Stimulated activated CD8-positive, alpha-beta memory T cell treated with anti-CD3 and anti-CD28 coated beads, Interleukin-2, amount 100 ng/mL, for 1 hour (primary cell): ENCODE measurements at regions not wholly inside any gene's neighbourhood (a gene's known extent, or its start where the extent isn't known, plus 50 kb on each side); places are given as distances from the start of the nearest gene placed in this dataset.
"Not testable (repeated sequence)": the region's sequence is repeated elsewhere in the genome, so short reads cannot be mapped to it uniquely, and the experiment has no call there.

ENCODE experiments used
- DNase-seq, 2 donors: peaks; one replicate each; pipeline ENCODE4 v3.0.0-alpha.2; 2020; ENCODE audit warnings: low read depth in 2 of 2

DNA sequence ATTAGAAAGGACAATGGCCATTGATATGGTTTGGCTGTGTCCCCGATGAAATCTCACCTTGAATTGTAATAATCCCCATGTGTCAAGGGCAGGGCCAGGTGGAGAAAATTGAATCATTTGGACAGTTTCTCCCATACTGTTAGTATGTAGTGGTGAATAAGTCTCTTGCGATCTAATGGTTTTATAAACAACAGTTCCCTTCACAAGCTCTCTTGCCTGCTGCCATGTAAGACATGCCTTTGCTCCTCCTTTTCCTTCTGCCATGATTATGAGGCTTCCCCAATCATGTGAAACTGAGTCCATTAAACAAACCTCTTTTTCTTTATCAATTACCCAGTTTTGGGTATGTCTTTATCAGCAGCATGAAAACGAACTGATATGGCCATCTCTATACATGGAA lies 302.7 kb downstream of the SFMBT2 start:
- no peak for DNase-seq

DNA sequence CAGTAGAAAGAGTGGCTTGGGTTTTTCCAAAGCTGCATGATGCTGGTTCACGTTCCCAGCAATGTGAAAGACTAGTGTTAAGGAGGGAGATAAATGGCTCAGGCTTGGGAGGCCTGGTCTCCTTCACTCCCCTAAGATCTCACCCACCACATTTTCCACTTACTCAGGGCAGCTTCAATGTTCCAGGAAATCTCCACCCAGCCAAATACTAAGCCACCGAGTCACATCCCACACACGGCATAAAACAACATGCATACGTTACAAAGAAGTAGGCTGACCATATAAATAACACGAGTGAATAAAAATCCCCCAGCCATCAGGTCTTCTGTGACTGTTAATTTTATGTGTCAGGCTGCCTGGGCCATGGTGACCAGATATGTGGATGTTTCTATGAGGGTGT lies 303.5 kb downstream of the SFMBT2 start:
- no peak for DNase-seq

- not testable (repeated sequence) for DNase-seq
These were observed 306.5 kb downstream of the SFMBT2 start for GRCh38 chr10:7104379-7104778.

DNA sequence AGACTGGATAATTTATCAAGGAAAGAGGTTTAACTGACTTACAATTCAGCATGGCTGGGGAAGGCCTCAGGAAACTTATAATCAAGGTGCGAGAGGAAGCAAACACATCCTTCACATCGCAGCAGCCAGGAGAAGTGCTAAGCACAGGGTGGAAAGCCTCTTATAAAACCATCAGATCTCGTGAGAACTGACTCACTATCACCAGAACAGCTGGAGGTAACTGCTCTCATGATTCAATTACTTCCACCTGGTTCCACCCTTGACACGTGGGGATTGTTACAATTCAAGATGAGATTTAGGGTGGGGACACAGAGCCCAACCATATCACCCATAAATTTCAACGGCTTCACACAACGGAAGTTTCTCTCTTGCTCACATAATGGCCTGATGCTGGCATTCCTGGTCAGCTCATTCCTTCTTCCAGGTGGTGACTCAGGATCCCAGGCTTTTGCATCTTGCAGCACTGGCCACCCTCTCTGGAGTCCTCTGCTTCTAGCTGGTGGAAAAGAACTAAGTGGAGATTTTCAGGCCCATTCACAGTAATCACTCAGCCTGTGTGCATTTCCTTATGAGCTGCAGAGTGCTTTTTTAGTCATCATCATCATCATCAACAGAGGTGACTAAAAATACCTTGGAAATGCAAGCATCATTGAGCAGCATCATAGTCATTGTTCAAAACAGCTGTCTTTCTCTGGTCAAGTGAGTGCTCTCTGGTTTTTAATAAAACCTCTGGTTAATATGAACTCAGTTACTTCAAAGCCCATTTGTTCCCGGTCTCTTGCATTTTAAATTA lies 308.1 kb downstream of the SFMBT2 start:
- no peak for DNase-seq

DNA sequence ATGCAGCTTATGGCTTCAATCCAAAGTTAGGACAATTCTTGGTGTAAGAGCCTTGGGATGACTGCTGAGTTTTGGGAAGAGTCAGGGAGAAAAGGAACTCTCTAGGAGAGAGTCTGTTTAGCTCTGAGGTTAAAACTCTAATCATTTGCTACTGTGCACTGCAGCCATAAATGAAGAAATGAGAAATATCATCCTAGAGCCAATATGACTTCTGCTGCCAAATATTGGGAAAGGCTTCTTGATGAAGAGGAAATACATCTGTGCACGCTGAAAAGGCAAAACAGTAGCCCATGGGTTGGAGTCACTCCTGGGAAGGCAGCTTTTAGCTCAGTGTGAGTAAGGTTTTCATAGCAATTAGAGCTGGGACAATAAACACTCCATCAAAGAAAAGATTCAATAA lies 308.8 kb downstream of the SFMBT2 start:
- no peak for DNase-seq

GRCh38 chr10:7101451-7101850 lies 309.4 kb downstream of the SFMBT2 start:
- no peak for DNase-seq

DNA sequence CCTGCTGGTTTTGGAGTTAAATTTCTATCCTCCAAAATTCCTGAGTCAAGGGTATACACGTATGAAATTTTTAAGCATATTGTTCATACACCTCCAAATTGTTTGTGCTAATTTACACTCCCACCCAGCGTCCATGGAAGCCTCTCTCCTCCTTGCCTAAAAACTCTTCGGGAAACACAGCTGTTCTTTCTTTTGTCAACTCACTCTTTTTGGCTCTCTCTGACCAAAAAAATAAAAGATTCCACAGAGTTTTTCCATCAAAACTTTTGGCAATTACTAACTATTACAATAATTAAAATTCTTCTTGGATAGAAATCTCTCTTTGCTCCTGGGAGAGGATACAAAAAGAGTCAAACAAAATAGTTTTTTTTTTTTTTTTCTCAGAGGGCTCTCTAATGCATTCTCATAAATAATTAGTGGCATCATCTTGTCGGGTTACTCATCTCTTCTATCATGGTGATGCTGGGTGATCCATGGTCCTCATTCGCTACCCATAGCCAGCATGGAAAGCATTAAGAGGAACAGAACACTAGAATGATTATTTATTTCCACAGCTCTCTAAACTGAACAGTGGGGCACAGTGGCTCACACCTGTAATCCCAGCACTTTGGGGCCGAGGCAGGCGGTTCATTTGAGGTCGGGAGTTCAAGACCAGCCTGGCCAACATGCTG lies 310.7 kb downstream of the SFMBT2 start:
- DNase-seq, result no peak

GRCh38 chr10:7098160-7098762 lies 312.6 kb downstream of the SFMBT2 start:
- DNase-seq, result no peak

GRCh38 chr10:7094781-7095180 lies 316.1 kb downstream of the SFMBT2 start:
- DNase-seq, result no peak

DNA sequence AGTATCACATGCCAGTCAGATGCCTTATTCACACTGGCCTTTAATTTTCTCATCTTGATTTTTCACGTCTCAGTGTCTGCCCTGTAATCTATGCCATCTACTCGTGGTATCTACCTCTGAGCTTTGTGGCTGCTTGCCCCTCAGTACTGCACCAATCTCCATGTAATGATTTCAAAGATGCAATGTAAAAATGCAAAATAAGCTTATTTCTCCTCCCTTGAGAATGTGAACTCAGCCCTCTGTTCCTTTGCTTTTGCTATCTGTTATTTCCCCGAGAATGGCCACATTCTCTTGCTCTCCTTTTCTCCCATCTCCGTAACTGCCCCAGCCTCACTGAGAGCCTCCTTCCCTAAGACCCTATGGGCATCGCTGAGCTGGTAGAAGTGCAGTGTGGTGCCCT lies 317.5 kb downstream of the SFMBT2 start:
- no peak for DNase-seq

GRCh38 chr10:7092603-7093002 lies 318.2 kb downstream of the SFMBT2 start:
- DNase-seq, result no peak

GRCh38 chr10:7090529-7090928 lies 320.3 kb downstream of the SFMBT2 start:
- DNase-seq, result no peak

GRCh38 chr10:7085913-7086589 lies 324.8 kb downstream of the SFMBT2 start:
- DNase-seq, result no peak

DNA sequence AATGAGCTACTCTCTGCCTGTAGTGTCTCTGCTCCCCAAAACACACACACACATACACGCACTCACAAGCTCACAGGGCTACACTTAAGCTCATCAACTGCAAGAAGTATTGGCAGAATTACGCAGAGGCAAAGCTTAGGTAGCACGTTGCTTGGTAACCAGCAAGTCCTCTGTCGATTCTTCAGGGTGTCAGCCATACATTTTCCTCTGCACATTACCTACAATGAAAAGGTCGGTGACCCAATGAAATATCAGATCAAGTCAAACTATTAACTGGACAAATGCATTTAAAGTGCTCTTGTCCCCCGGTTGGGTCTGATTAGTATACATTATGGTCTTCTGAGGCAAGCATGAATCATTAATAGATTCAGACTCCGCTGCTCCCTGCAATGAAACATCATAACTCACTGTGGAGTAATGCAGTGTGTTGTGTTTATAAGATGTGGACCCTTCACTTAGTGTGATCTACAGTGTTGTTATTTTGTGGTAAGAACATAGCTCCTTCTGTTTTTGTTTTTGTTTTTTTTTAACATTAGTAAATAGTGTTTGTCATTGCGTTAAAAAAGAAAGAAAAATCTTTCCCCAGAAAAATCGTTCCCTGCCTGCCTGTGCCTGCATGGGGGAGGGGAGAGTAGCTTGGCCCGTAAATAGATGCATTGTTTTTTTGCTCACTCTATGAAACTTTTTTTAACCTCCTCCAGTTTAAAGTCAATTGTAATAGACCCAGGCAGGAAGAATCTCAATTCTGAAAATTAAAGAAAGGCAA lies 325.5 kb downstream of the SFMBT2 start:
- no peak for DNase-seq

- DNase-seq, result no peak
These were observed 326.4 kb downstream of the SFMBT2 start for GRCh38 chr10:7084280-7085005.

GRCh38 chr10:7082967-7083366 lies 327.9 kb downstream of the SFMBT2 start:
- no peak for DNase-seq

DNA sequence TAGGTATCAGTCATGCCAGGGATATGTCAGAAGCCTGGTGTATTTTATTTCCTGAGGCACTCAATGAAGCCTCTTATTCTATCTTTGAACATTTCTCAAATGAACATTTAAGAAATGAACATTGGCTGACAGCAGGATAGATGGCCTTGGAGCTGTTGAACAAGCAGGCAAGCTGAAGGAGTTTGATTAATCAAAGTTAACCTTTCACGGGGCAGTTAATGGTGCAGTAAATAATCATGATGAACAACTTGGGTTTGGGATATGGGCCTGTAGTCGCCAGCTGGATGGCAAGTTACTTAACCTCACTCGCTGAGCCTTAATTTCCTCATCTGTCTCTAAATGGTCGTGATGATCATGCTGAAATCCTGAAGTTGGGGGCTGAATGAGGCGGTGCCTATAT lies 333.0 kb downstream of the SFMBT2 start:
- no peak for DNase-seq

- DNase-seq, result no peak
These were observed 335.0 kb downstream of the SFMBT2 start for GRCh38 chr10:7075851-7076250.

DNA sequence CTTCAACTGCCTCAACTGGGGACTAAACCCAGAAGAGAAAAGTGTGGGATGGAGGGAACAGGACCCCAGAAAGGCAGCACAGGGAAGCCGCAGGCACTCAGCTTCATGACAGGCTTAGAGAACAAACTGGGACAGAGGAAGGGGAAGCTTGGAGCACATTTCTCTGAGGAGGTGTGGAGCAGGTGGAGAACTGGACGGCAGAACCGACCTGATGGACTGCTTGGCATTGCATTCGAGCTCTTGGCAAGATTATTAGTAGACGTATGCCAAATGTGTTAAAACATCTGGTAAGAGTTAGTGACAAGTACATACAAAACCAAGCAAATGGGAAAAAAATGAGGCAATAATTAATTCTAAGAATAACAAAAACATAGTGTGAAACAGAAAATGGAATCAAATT lies 335.7 kb downstream of the SFMBT2 start:
- no peak for DNase-seq

GRCh38 chr10:7071421-7071820 lies 339.4 kb downstream of the SFMBT2 start:
- no peak for DNase-seq

GRCh38 chr10:7070950-7071349 lies 339.9 kb downstream of the SFMBT2 start:
- DNase-seq, result no peak
